Loucy (cell line): ENCODE measurements at regions not wholly inside any gene's neighbourhood (a gene's known extent, or its start where the extent isn't known, plus 50 kb on each side); places are given as distances from the start of the nearest gene placed in this dataset.

Experiments used
- CTCF ChIP-seq: fragments of 200-600 bp; sonication (generic); conservative IDR thresholded peaks from 2 replicates; pipeline ENCODE4 v1.5.1; 2014; ENCODE audit warnings: mild to moderate bottlenecking, antibody characterized with exemption, low read length
- EZH2phosphoT487 ChIP-seq: fragments of 200-600 bp; IDR thresholded peaks from 2 replicates; pipeline ENCODE4 v1.6.1; 2018; ENCODE audit warnings: antibody characterized with exemption, mild to moderate bottlenecking, moderate library complexity, borderline replicate concordance

GRCh38 chr7:65503434-65504152 lies 129.9 kb downstream of the ZNF92 start:
- TF ChIP-seq CTCF (no peak), EZH2phosphoT487 (no peak)
